Muscle layer of colon (tissue), 2 donors: ENCODE measurements at regions not wholly inside any gene's neighbourhood (a gene's known extent, or its start where the extent isn't known, plus 50 kb on each side); places are given as distances from the start of the nearest gene placed in this dataset.

Source experiments
- H3K27ac ChIP-seq: one replicate; pipeline ENCODE4 v1.7.0; 2013; ENCODE audit warnings: low read depth, mild to moderate bottlenecking, low read length, moderate library complexity
- H3K27me3 ChIP-seq, 2 donors: one replicate each; pipeline ENCODE4 v1.7.0; 2013; ENCODE audit warnings: low read length in 2 of 2, mild to moderate bottlenecking in 2 of 2; ENCODE audit not compliant: insufficient read depth in 2 of 2, control insufficient read depth in 1 of 2
- H3K36me3 ChIP-seq: one replicate; pipeline ENCODE4 v1.7.0; 2013; ENCODE audit warnings: mild to moderate bottlenecking, low read length; ENCODE audit not compliant: insufficient read depth
- H3K4me1 ChIP-seq: one replicate; pipeline ENCODE4 v1.7.0; 2013; ENCODE audit warnings: mild to moderate bottlenecking, low read length; ENCODE audit not compliant: insufficient read depth
- H3K4me3 ChIP-seq, 2 donors: one replicate each; pipeline ENCODE4 v1.7.0; 2013; ENCODE audit warnings: low read length in 2 of 2, low read depth in 1 of 2, mild to moderate bottlenecking in 1 of 2, moderate library complexity in 1 of 2
- H3K9ac ChIP-seq: one replicate; pipeline ENCODE4 v1.7.0; 2013; ENCODE audit warnings: low read length
- H3K9me3 ChIP-seq: one replicate; pipeline ENCODE4 v1.7.0; 2013; ENCODE audit warnings: mild to moderate bottlenecking, low read length
- donor health status: abdominal sarcoma.
- donor health status: Adenocarcinoma of cecum.

- no peaks in the 10 kb centered on the region for H3K27me3 ChIP-seq
- H3K36me3 ChIP-seq: no peaks in the 10 kb centered on the region
- H3K9ac ChIP-seq: no peak overlapping the region
- no peak overlapping the region for H3K4me3 ChIP-seq
- no peak overlapping the region for H3K27ac ChIP-seq
- H3K9me3 ChIP-seq: no peaks in the 10 kb centered on the region
- no peaks in the 10 kb centered on the region for H3K4me1 ChIP-seq
Observed at GRCh38 chr6:98590136-98590681, 244.2 kb upstream of the POU3F2 start.

GRCh38 chr6:98590997-98591396, 243.4 kb upstream of the POU3F2 start:
- Histone ChIP-seq H3K9ac (no peak overlapping the region), H3K27me3 (no peaks in the 10 kb centered on the region)

GRCh38 chr6:98593676-98594075, 240.7 kb upstream of the POU3F2 start:
- no peak overlapping the region for H3K9ac ChIP-seq
- no peaks in the 10 kb centered on the region for H3K36me3 ChIP-seq
- H3K27ac ChIP-seq: no peak overlapping the region
- H3K4me1 ChIP-seq: no peaks in the 10 kb centered on the region
- no peaks in the 10 kb centered on the region for H3K27me3 ChIP-seq
- no peaks in the 10 kb centered on the region for H3K9me3 ChIP-seq
- no peak overlapping the region for H3K4me3 ChIP-seq

More at GRCh38 chr6:98590997-98591396, 243.4 kb upstream of the POU3F2 start:
- Histone ChIP-seq H3K4me3 (no peak overlapping the region), H3K9me3 (no peaks in the 10 kb centered on the region), H3K36me3 (no peaks in the 10 kb centered on the region), H3K4me1 (no peaks in the 10 kb centered on the region), H3K27ac (no peak overlapping the region)

GRCh38 chr6:98601716-98602115, 232.7 kb upstream of the POU3F2 start:
- no peaks in the 10 kb centered on the region for H3K4me1 ChIP-seq
- H3K9me3 ChIP-seq: no peaks in the 10 kb centered on the region
- H3K9ac ChIP-seq: no peak overlapping the region
- no peak overlapping the region for H3K27ac ChIP-seq
- H3K27me3 ChIP-seq: no peaks in the 10 kb centered on the region
- H3K4me3 ChIP-seq: no peak overlapping the region
- H3K36me3 ChIP-seq: no peaks in the 10 kb centered on the region

- H3K4me3 ChIP-seq: no peak overlapping the region
- H3K4me1 ChIP-seq: no peaks in the 10 kb centered on the region
- no peak overlapping the region for H3K27ac ChIP-seq
- no peaks in the 10 kb centered on the region for H3K27me3 ChIP-seq
- peaks cover 4% of the 10 kb centered on the region for H3K9me3 ChIP-seq
- no peaks in the 10 kb centered on the region for H3K36me3 ChIP-seq
- H3K9ac ChIP-seq: no peak overlapping the region
Observed at GRCh38 chr6:98605705-98606104, 228.7 kb upstream of the POU3F2 start.

- Histone ChIP-seq H3K9me3 (no peaks in the 10 kb centered on the region), H3K4me3 (no peak overlapping the region), H3K27ac (no peak overlapping the region), H3K9ac (no peak overlapping the region), H3K27me3 (no peaks in the 10 kb centered on the region), H3K36me3 (no peaks in the 10 kb centered on the region), H3K4me1 (no peaks in the 10 kb centered on the region)
Observed at GRCh38 chr6:98627129-98627775, 207.1 kb upstream of the POU3F2 start.

- no peak overlapping the region for H3K9ac ChIP-seq
- no peaks in the 10 kb centered on the region for H3K4me1 ChIP-seq
- H3K27me3 ChIP-seq: no peaks in the 10 kb centered on the region
- H3K27ac ChIP-seq: no peak overlapping the region
- no peak overlapping the region for H3K4me3 ChIP-seq
- H3K36me3 ChIP-seq: no peaks in the 10 kb centered on the region
- H3K9me3 ChIP-seq: no peaks in the 10 kb centered on the region
Observed at GRCh38 chr6:98633886-98634285, 200.5 kb upstream of the POU3F2 start.

GRCh38 chr6:98634569-98634968, 199.8 kb upstream of the POU3F2 start:
- H3K4me3 ChIP-seq: no peak overlapping the region

GRCh38 chr6:98635191-98635590, 199.2 kb upstream of the POU3F2 start:
- Histone ChIP-seq H3K27ac (no peak overlapping the region), H3K4me3 (no peak overlapping the region), H3K27me3 (no peaks in the 10 kb centered on the region), H3K4me1 (no peaks in the 10 kb centered on the region), H3K36me3 (no peaks in the 10 kb centered on the region), H3K9me3 (no peaks in the 10 kb centered on the region), H3K9ac (no peak overlapping the region)

More at GRCh38 chr6:98634569-98634968, 199.8 kb upstream of the POU3F2 start:
- H3K36me3 ChIP-seq: no peaks in the 10 kb centered on the region
- no peaks in the 10 kb centered on the region for H3K9me3 ChIP-seq
- H3K9ac ChIP-seq: no peak overlapping the region
- H3K27me3 ChIP-seq: no peaks in the 10 kb centered on the region
- H3K27ac ChIP-seq: no peak overlapping the region
- no peaks in the 10 kb centered on the region for H3K4me1 ChIP-seq

- H3K9me3 ChIP-seq: no peaks in the 10 kb centered on the region
- H3K36me3 ChIP-seq: no peaks in the 10 kb centered on the region
- no peaks in the 10 kb centered on the region for H3K27me3 ChIP-seq
- no peak overlapping the region for H3K4me3 ChIP-seq
- no peak overlapping the region for H3K9ac ChIP-seq
- no peak overlapping the region for H3K27ac ChIP-seq
- H3K4me1 ChIP-seq: no peaks in the 10 kb centered on the region
Observed at GRCh38 chr6:98636941-98637340, 197.4 kb upstream of the POU3F2 start.

- Histone ChIP-seq H3K36me3 (no peaks in the 10 kb centered on the region), H3K4me1 (no peaks in the 10 kb centered on the region), H3K9me3 (no peaks in the 10 kb centered on the region), H3K27ac (no peak overlapping the region), H3K27me3 (no peaks in the 10 kb centered on the region), H3K4me3 (no peak overlapping the region), H3K9ac (no peak overlapping the region)
Observed at GRCh38 chr6:98639089-98639635, 195.2 kb upstream of the POU3F2 start.

GRCh38 chr6:98640366-98640765, 194.0 kb upstream of the POU3F2 start:
- no peak overlapping the region for H3K27ac ChIP-seq
- H3K9ac ChIP-seq: no peak overlapping the region
- H3K9me3 ChIP-seq: no peaks in the 10 kb centered on the region
- H3K36me3 ChIP-seq: no peaks in the 10 kb centered on the region
- H3K4me3 ChIP-seq: no peak overlapping the region
- no peaks in the 10 kb centered on the region for H3K27me3 ChIP-seq
- H3K4me1 ChIP-seq: no peaks in the 10 kb centered on the region
